HCT116 (cell line): ENCODE measurements at regions not wholly inside any gene's neighbourhood (a gene's known extent, or its start where the extent isn't known, plus 50 kb on each side); places are given as distances from the start of the nearest gene placed in this dataset.

ENCODE experiments used
- CEBPB ChIP-seq: IDR thresholded peaks from 2 replicates; pipeline ENCODE4 v1.6.1; 2012; ENCODE audit warnings: low read depth
- CTCF ChIP-seq, 3 experiments: fragments of 200-600 bp in 1 of 3; sonication (generic) in 1 of 3; IDR thresholded peaks in 2 of 3; conservative IDR thresholded peaks in 1 of 3; 2 replicates each; pipeline ENCODE4 v1.5.1; 2012 to 2017; ENCODE audit warnings: low read depth in 2 of 3, low read length in 2 of 3, antibody characterized with exemption in 1 of 3, borderline replicate concordance in 1 of 3, control low read depth in 1 of 3, mild to moderate bottlenecking in 1 of 3, mixed read lengths in 1 of 3, mixed run types in 1 of 3, moderate library complexity in 1 of 3; ENCODE audit not compliant: insufficient read depth in 1 of 3
- JUND ChIP-seq: IDR thresholded peaks from 2 replicates; pipeline ENCODE4 v1.6.1; 2012
- POLR2AphosphoS5 ChIP-seq: IDR thresholded peaks from 2 replicates; pipeline ENCODE4 v1.6.1; 2011; ENCODE audit warnings: mild to moderate bottlenecking, low read depth, low read length, moderate library complexity
- SRF ChIP-seq: IDR thresholded peaks from 2 replicates; pipeline ENCODE4 v1.6.1; 2012; ENCODE audit warnings: low read depth
- TCF7L2 ChIP-seq: IDR thresholded peaks from 2 replicates; pipeline ENCODE4 v1.7.0; 2011; ENCODE audit warnings: borderline replicate concordance, inconsistent platforms; ENCODE audit not compliant: insufficient read depth, insufficient read length; ENCODE audit errors: extremely low read depth
- ZBTB33 ChIP-seq: IDR thresholded peaks from 2 replicates; pipeline ENCODE4 v1.6.1; 2011; ENCODE audit warnings: mild to moderate bottlenecking, low read length, moderate library complexity; ENCODE audit not compliant: insufficient replicate concordance; ENCODE audit errors: extremely low read depth
- ZNF274 ChIP-seq: fragments of 200-500 bp; sonication (Bioruptor generic); IDR thresholded peaks from 2 replicates; pipeline ENCODE4 v1.6.1; 2014; ENCODE audit warnings: mild to moderate bottlenecking, low read depth, low read length, inconsistent platforms

GRCh38 chr3:5635746-5636145 is 448.2 kb downstream of the EDEM1 start:
- no peak for TF ChIP-seq CTCF (IDR thresholded peaks at IDR 0.05 in 2 of 3, conservative IDR thresholded peaks at IDR 0.05 in 1 of 3; ENCODE audit: borderline replicate concordance in 1 of 3, insufficient read depth in 1 of 3, low read depth in 2 of 3, low read length in 2 of 3)
- no peak for TF ChIP-seq CEBPB
- TF ChIP-seq ZNF274 = no peak
- no peak for TF ChIP-seq POLR2AphosphoS5
- no peak for TF ChIP-seq SRF
- TF ChIP-seq TCF7L2 = no peak
- TF ChIP-seq ZBTB33 = no peak
- TF ChIP-seq JUND = no peak
